ENCODE measurements at regions not wholly inside any gene's neighbourhood (a gene's known extent, or its start where the extent isn't known, plus 50 kb on each side); places are given as distances from the start of the nearest gene placed in this dataset.

- TF ChIP-seq HMBOX1 (IDR thresholded peaks at IDR 0.05): no peak
- no peak for TF ChIP-seq RBM25 (IDR thresholded peaks at IDR 0.05; ENCODE audit: low read depth, low read length, severe bottlenecking)
- TF ChIP-seq MEF2A (IDR thresholded peaks at IDR 0.05; ENCODE audit: control insufficient read depth, low read depth, low read length): no peak
- TF ChIP-seq CLOCK (CRISPR knock-in tag; IDR thresholded peaks at IDR 0.05; ENCODE audit: borderline replicate concordance): no peak
- TF ChIP-seq ZNF23 (CRISPR knock-in tag; IDR thresholded peaks at IDR 0.05): no peak
- no peak for TF ChIP-seq FOS (IDR thresholded peaks at IDR 0.05; ENCODE audit: extremely low read depth, insufficient read length)
- no peak for TF ChIP-seq ZNF239 (CRISPR knock-in tag; IDR thresholded peaks at IDR 0.05)
- TF ChIP-seq PTBP1 (IDR thresholded peaks at IDR 0.05; ENCODE audit: low read depth, low read length): no peak
- no peak for TF ChIP-seq E2F1 (CRISPR knock-in tag; IDR thresholded peaks at IDR 0.05)
- TF ChIP-seq ELF1 (tag; IDR thresholded peaks at IDR 0.05): no peak
- no peak for TF ChIP-seq ZKSCAN8 (CRISPR knock-in tag; IDR thresholded peaks at IDR 0.05)
These were observed 71.7 kb upstream of the SH3PXD2B start (continued) for GRCh38 chr5:172525996-172526360.
